GM23338 (cell line): ENCODE measurements at regions not wholly inside any gene's neighbourhood (a gene's known extent, or its start where the extent isn't known, plus 50 kb on each side); places are given as distances from the start of the nearest gene placed in this dataset.

Experiments used
- ATAC-seq: fragments of 200-7000 bp; cut with Tn5 transposase; 3 replicates; pipeline ENCODE4 v1.9.1; 2020
- DNase-seq: peaks from one replicate; pipeline ENCODE4 v3.0.0-alpha.2; 2015; ENCODE audit warnings: low spot score
- H2AFZ ChIP-seq: fragments of 200-600 bp; sonication (generic); 2 replicates; pipeline ENCODE4 v1.8.0; 2016; ENCODE audit warnings: antibody characterized with exemption, mild to moderate bottlenecking, moderate library complexity
- H3F3A ChIP-seq: fragments of 200-600 bp; sonication (generic); replicated peaks from 2 replicates; pipeline ENCODE4 v1.8.0; 2017; ENCODE audit warnings: antibody characterized with exemption, mixed run types, low read depth
- H3K27ac ChIP-seq: fragments of 200-600 bp; sonication (generic); 2 replicates; pipeline ENCODE4 v1.6.1; 2016; ENCODE audit warnings: low read depth
- H3K27me3 ChIP-seq: fragments of 200-600 bp; sonication (generic); 2 replicates; pipeline ENCODE4 v1.8.0; 2016; ENCODE audit warnings: mild to moderate bottlenecking, mixed run types, moderate library complexity; ENCODE audit not compliant: insufficient read depth
- H3K36me3 ChIP-seq: fragments of 200-600 bp; sonication (generic); 2 replicates; pipeline ENCODE4 v1.8.0; 2016; ENCODE audit warnings: mild to moderate bottlenecking; ENCODE audit not compliant: insufficient read depth
- H3K4me1 ChIP-seq: fragments of 200-600 bp; sonication (generic); 2 replicates; pipeline ENCODE4 v1.8.0; 2016; ENCODE audit warnings: mild to moderate bottlenecking, moderate library complexity; ENCODE audit not compliant: insufficient read depth
- H3K4me2 ChIP-seq: fragments of 200-600 bp; sonication (generic); 2 replicates; pipeline ENCODE4 v1.7.1; 2017; ENCODE audit warnings: mixed run types
- H3K4me3 ChIP-seq: fragments of 200-600 bp; sonication (generic); 2 replicates; pipeline ENCODE4 v1.6.1; 2016; ENCODE audit warnings: mixed run types
- H3K79me2 ChIP-seq: fragments of 200-600 bp; sonication (generic); replicated peaks from 2 replicates; pipeline ENCODE4 v1.8.0; 2017; ENCODE audit warnings: mild to moderate bottlenecking; ENCODE audit not compliant: insufficient read depth
- H3K9me2 ChIP-seq: fragments of 200-600 bp; sonication (generic); 2 replicates; pipeline ENCODE4 v1.8.0; 2017; ENCODE audit not compliant: insufficient read depth
- H4K20me1 ChIP-seq: fragments of 200-600 bp; sonication (generic); replicated peaks from 2 replicates; pipeline ENCODE4 v1.8.0; 2017; ENCODE audit warnings: mild to moderate bottlenecking; ENCODE audit not compliant: insufficient read depth
- H3K27ac Mint-ChIP-seq: 2 replicates; pipeline ENCODE4 v1.8.0; 2020; ENCODE audit warnings: inconsistent platforms, mild to moderate bottlenecking, moderate library complexity, mixed read lengths
- H3K27me3 Mint-ChIP-seq: 3 replicates; pipeline ENCODE4 v1.8.0; 2022; ENCODE audit warnings: low read depth, mild to moderate bottlenecking, moderate library complexity, mixed read lengths, inconsistent platforms; ENCODE audit not compliant: insufficient read depth, poor library complexity
- H3K36me3 Mint-ChIP-seq: 3 replicates; pipeline ENCODE4 v1.8.0; 2021; ENCODE audit warnings: low read depth, mild to moderate bottlenecking, inconsistent platforms, moderate library complexity, mixed read lengths
- H3K4me1 Mint-ChIP-seq: 3 replicates; pipeline ENCODE4 v1.8.0; 2020; ENCODE audit warnings: mild to moderate bottlenecking, inconsistent platforms, mixed read lengths
- H3K4me3 Mint-ChIP-seq: 3 replicates; pipeline ENCODE4 v1.8.0; 2021; ENCODE audit warnings: moderate library complexity, mild to moderate bottlenecking, inconsistent platforms, mixed read lengths
- H3K9me3 Mint-ChIP-seq: 3 replicates; pipeline ENCODE4 v1.8.0; 2020; ENCODE audit warnings: moderate library complexity, mild to moderate bottlenecking, inconsistent platforms, mixed read lengths
- CREB1 ChIP-seq: fragments of 250-450 bp; sonication (Bioruptor Pico); IDR thresholded peaks from 2 replicates; pipeline ENCODE4 v1.5.0; 2020; ENCODE audit warnings: low read depth, mild to moderate bottlenecking, moderate library complexity
- CTCF ChIP-seq, 2 experiments: fragments of 200-600 bp in 1 of 2; sonication (generic) in 1 of 2; conservative IDR thresholded peaks; 2 replicates each; pipeline versions ENCODE4 v1.5.1 to v1.6.1; 2016 to 2017; ENCODE audit warnings: antibody characterized with exemption in 2 of 2, low read depth in 2 of 2, mild to moderate bottlenecking in 2 of 2, moderate library complexity in 1 of 2
- ETS1 ChIP-seq: IDR thresholded peaks from 2 replicates; pipeline ENCODE4 v1.6.1; 2016; ENCODE audit warnings: antibody characterized with exemption
- EZH2 ChIP-seq: fragments of 200-600 bp; sonication (generic); IDR thresholded peaks from one replicate; pipeline ENCODE4 v1.8.0; 2017; ENCODE audit warnings: antibody characterized with exemption, mild to moderate bottlenecking, low read depth; ENCODE audit not compliant: unreplicated experiment
- EZH2phosphoT487 ChIP-seq: fragments of 200-600 bp; sonication (generic); IDR thresholded peaks from one replicate; pipeline ENCODE4 v1.8.1; 2018; ENCODE audit warnings: antibody characterized with exemption; ENCODE audit not compliant: unreplicated experiment
- JUNB ChIP-seq: IDR thresholded peaks from one replicate; pipeline ENCODE4 v1.6.1; 2016; ENCODE audit warnings: antibody characterized with exemption; ENCODE audit not compliant: unreplicated experiment
- NANOG ChIP-seq: IDR thresholded peaks from 2 replicates; pipeline ENCODE4 v1.6.1; 2016; ENCODE audit warnings: antibody characterized with exemption, borderline replicate concordance
- POLR2AphosphoS5 ChIP-seq: IDR thresholded peaks from 2 replicates; pipeline ENCODE4 v1.6.1; 2016; ENCODE audit warnings: antibody characterized with exemption, low read depth
- REST ChIP-seq: IDR thresholded peaks from one replicate; pipeline ENCODE4 v1.6.1; 2018; ENCODE audit warnings: antibody characterized with exemption; ENCODE audit not compliant: unreplicated experiment
- STAT1 ChIP-seq: IDR thresholded peaks from one replicate; pipeline ENCODE4 v1.6.1; 2016; ENCODE audit warnings: antibody characterized with exemption; ENCODE audit not compliant: unreplicated experiment
- ZNF114 ChIP-seq: fragments of 250-450 bp; sonication (Bioruptor Pico); IDR thresholded peaks from 2 replicates; pipeline ENCODE4 v1.5.0; 2020; ENCODE audit warnings: mild to moderate bottlenecking, moderate library complexity
- ZNF331 ChIP-seq: fragments of 250-450 bp; sonication (Bioruptor Pico); IDR thresholded peaks from 2 replicates; pipeline ENCODE4 v1.5.0; 2020; ENCODE audit warnings: low read depth, mild to moderate bottlenecking, moderate library complexity
- ZNF462 ChIP-seq: fragments of 250-450 bp; sonication (Bioruptor Pico); IDR thresholded peaks from 2 replicates; pipeline ENCODE4 v1.5.0; 2020; ENCODE audit warnings: mild to moderate bottlenecking, moderate library complexity

GRCh38 chr11:134807997-134808396, 396.0 kb upstream of the B3GAT1 start:
- H3K27ac ChIP-seq, result no peak overlapping the region
- no peak overlapping the region for H3K4me3 Mint-ChIP-seq
- no peak for TF ChIP-seq EZH2
- TF ChIP-seq CTCF (conservative IDR thresholded peaks at IDR 0.05; ENCODE audit: low read depth in 2 of 2), result no peak
- no peak for TF ChIP-seq ZNF331
- no peak for TF ChIP-seq ETS1
- no peak for TF ChIP-seq REST
- no peak for TF ChIP-seq POLR2AphosphoS5
- TF ChIP-seq ZNF114 (CRISPR knock-in tag), result no peak
- no peak for TF ChIP-seq JUNB
- no peak for TF ChIP-seq NANOG
- no peak for TF ChIP-seq STAT1
- no peak for TF ChIP-seq CREB1
- TF ChIP-seq EZH2phosphoT487, result no peak
- no peak for TF ChIP-seq ZNF462 (CRISPR knock-in tag)
- DNase-seq, result no peak
- H3K79me2 ChIP-seq, result no peaks in the 10 kb centered on the region
- H3K4me3 ChIP-seq, result no peak overlapping the region
- H3K9me2 ChIP-seq, result no peaks in the 10 kb centered on the region
- no peaks in the 10 kb centered on the region for H3K4me1 ChIP-seq
- no peak overlapping the region for H3K4me2 ChIP-seq
- no peaks in the 10 kb centered on the region for H3K36me3 Mint-ChIP-seq
- peaks cover 3% of the 10 kb centered on the region for H3K27me3 Mint-ChIP-seq
- H3F3A ChIP-seq, result no peaks in the 10 kb centered on the region
- H3K36me3 ChIP-seq, result no peaks in the 10 kb centered on the region
- ATAC-seq, result no peak
- H3K27ac Mint-ChIP-seq, result no peak overlapping the region
- H3K27me3 ChIP-seq, result no peaks in the 10 kb centered on the region
- no peaks in the 10 kb centered on the region for H3K9me3 Mint-ChIP-seq
- H2AFZ ChIP-seq, result no peak overlapping the region
- H4K20me1 ChIP-seq, result no peaks in the 10 kb centered on the region
- H3K4me1 Mint-ChIP-seq, result no peaks in the 10 kb centered on the region
